HCT116 (cell line): ENCODE measurements at regions not wholly inside any gene's neighbourhood (a gene's known extent, or its start where the extent isn't known, plus 50 kb on each side); places are given as distances from the start of the nearest gene placed in this dataset.
"Not testable (repeated sequence)": the region's sequence is repeated elsewhere in the genome, so short reads cannot be mapped to it uniquely, and the experiment has no call there.

ENCODE experiments used
- ATAC-seq: fragments of 200-7000 bp; cut with Tn5 transposase; 2 replicates; pipeline ENCODE4 v1.9.1; 2020; ENCODE audit warnings: mild to moderate bottlenecking, moderate library complexity
- BruUV-seq: library from RNA; stranded (reverse); fragments of 400-500 nt; replicated peaks from 2 replicates; lab custom pipeline; 2021; lab: Mats Ljungman, UMichigan
- CTCF ChIA-PET: fragments of 300-600 bp; sonication (Branson Sonifier 250); formaldehyde crosslinking; loops from one replicate; lab custom pipeline; 2021; ENCODE audit warnings: antibody characterized with exemption; lab: Charles Lee
- POLR2A ChIA-PET: fragments of 300-600, 350-600 bp; sonication (Branson Sonifier 250); formaldehyde crosslinking; loops from one replicate; lab custom pipeline; 2021; ENCODE audit warnings: antibody characterized with exemption; lab: Charles Lee
- RAD21 ChIA-PET, 2 experiments: fragments of 300-600 bp; sonication (Branson Sonifier 250); formaldehyde crosslinking; loops; one replicate each; lab custom pipeline; 2023; ENCODE audit warnings: low total read pairs in 2 of 2; ENCODE audit not compliant: uncharacterized antibody in 2 of 2, unreplicated experiment in 2 of 2, low non-redundant PET in 1 of 2; lab: Charles Lee
- DNase-seq: peaks from one replicate; pipeline ENCODE4 v3.0.0-alpha.2; 2010; ENCODE audit warnings: low read depth, low spot score
- H2AFZ ChIP-seq: fragments of 200-600 bp; shearing (Covaris generic), sonication (generic); 2 replicates; pipeline ENCODE4 v1.6.1; 2017; ENCODE audit warnings: low read depth, mixed run types, mixed read lengths, antibody characterized with exemption, low read length; ENCODE audit not compliant: poor library complexity, severe bottlenecking
- H3K27ac ChIP-seq: 2 replicates; pipeline ENCODE4 v1.5.1; 2012; ENCODE audit warnings: low read depth, low read length
- H3K27me3 ChIP-seq: fragments of 200-600 bp; sonication (generic); 2 replicates; pipeline ENCODE4 v1.6.1; 2016; ENCODE audit warnings: mixed run types, low read length, mixed read lengths; ENCODE audit not compliant: insufficient read depth
- H3K36me3 ChIP-seq, 2 experiments: fragments of 200-500 bp in 1 of 2; fragments of 200-600 bp in 1 of 2; sonication (Bioruptor generic) in 1 of 2; sonication (generic) in 1 of 2; 2 replicates each; pipeline versions ENCODE4 v1.5.1 to v1.6.1; 2014 to 2016; ENCODE audit warnings: low read length in 2 of 2, inconsistent platforms in 1 of 2, mixed read lengths in 1 of 2, mixed run types in 1 of 2; ENCODE audit not compliant: insufficient read depth in 2 of 2, control insufficient read depth in 1 of 2
- H3K4me1 ChIP-seq, 2 experiments: fragments of 200-600 bp in 1 of 2; sonication (generic) in 1 of 2; 2 replicates each; pipeline versions ENCODE4 v1.5.1 to v1.6.1; 2012 to 2017; ENCODE audit warnings: low read length in 2 of 2, inconsistent platforms in 1 of 2, mild to moderate bottlenecking in 1 of 2, mixed read lengths in 1 of 2, mixed run types in 1 of 2, moderate library complexity in 1 of 2; ENCODE audit not compliant: insufficient read depth in 2 of 2, control insufficient read depth in 1 of 2
- H3K4me2 ChIP-seq: fragments of 200-600 bp; sonication (generic); 2 replicates; pipeline ENCODE4 v1.6.1; 2017; ENCODE audit warnings: mixed run types, low read length, mixed read lengths
- H3K4me3 ChIP-seq, 2 experiments: fragments of 200-600 bp in 1 of 2; sonication (generic) in 1 of 2; replicated peaks in 1 of 2; 2 replicates each; pipeline ENCODE4 v1.5.1; 2011 to 2016; ENCODE audit warnings: low read length in 2 of 2, control low read depth in 1 of 2, low read depth in 1 of 2, mild to moderate bottlenecking in 1 of 2, mixed read lengths in 1 of 2, mixed run types in 1 of 2
- H3K79me2 ChIP-seq: fragments of 200-600 bp; sonication (generic); 2 replicates; pipeline ENCODE4 v1.6.1; 2017; ENCODE audit warnings: mild to moderate bottlenecking, mixed run types, low read length, moderate library complexity, mixed read lengths; ENCODE audit not compliant: insufficient read depth
- H3K9ac ChIP-seq: fragments of 200-600 bp; sonication (generic); 2 replicates; pipeline ENCODE4 v1.6.1; 2016; ENCODE audit warnings: low read length, mixed read lengths
- H3K9me2 ChIP-seq: fragments of 200-600 bp; sonication (generic), shearing (Covaris generic); 2 replicates; pipeline ENCODE4 v1.6.1; 2017; ENCODE audit warnings: mixed run types, mild to moderate bottlenecking, moderate library complexity; ENCODE audit not compliant: insufficient read depth
- H3K9me3 ChIP-seq, 2 experiments: fragments of 200-500 bp in 1 of 2; fragments of 200-600 bp in 1 of 2; sonication (Bioruptor generic) in 1 of 2; sonication (generic) in 1 of 2; 2 replicates each; pipeline ENCODE4 v1.6.1; 2014 to 2017; ENCODE audit warnings: low read length in 2 of 2, mixed read lengths in 2 of 2, inconsistent platforms in 1 of 2, low read depth in 1 of 2, mild to moderate bottlenecking in 1 of 2, mixed run types in 1 of 2, moderate library complexity in 1 of 2; ENCODE audit not compliant: control insufficient read depth in 1 of 2, insufficient read depth in 1 of 2
- H4K20me1 ChIP-seq: fragments of 200-600 bp; sonication (generic), shearing (Covaris generic); 2 replicates; pipeline ENCODE4 v1.6.1; 2017; ENCODE audit warnings: mixed run types, mild to moderate bottlenecking, moderate library complexity; ENCODE audit not compliant: insufficient read depth
- ELF1 ChIP-seq: IDR thresholded peaks from 2 replicates; pipeline ENCODE4 v1.6.1; 2012; ENCODE audit warnings: low read depth, borderline replicate concordance
- EZH2 ChIP-seq: fragments of 200-600 bp; sonication (generic); IDR thresholded peaks from 2 replicates; pipeline ENCODE4 v1.6.1; 2017; ENCODE audit warnings: antibody characterized with exemption, mixed run types
- JUND ChIP-seq: IDR thresholded peaks from 2 replicates; pipeline ENCODE4 v1.6.1; 2012
- REST ChIP-seq: IDR thresholded peaks from 2 replicates; pipeline ENCODE4 v1.6.1; 2012; ENCODE audit warnings: low read depth
- SRF ChIP-seq: IDR thresholded peaks from 2 replicates; pipeline ENCODE4 v1.6.1; 2012; ENCODE audit warnings: low read depth
- ZFX ChIP-seq: fragments of 450-650 bp; IDR thresholded peaks from 2 replicates; pipeline ENCODE4 v1.6.1; 2017
- intact Hi-C: fragments of 100-400 bp; cut with micrococcal nuclease; formaldehyde crosslinking; loops from 2 replicates; pipeline ENCODE4 v1.10.0; 2022

GRCh38 chr4:67320645-67321044 lies 224.7 kb downstream of the CENPC start (continued):
- TF ChIP-seq REST (no peak), JUND (no peak), SRF (no peak), ZFX (no peak), EZH2 (no peak), ELF1 (no peak)
- TF ChIP-seq, all 23 proteins: peak for 0

GRCh38 chr4:67319607-67320006 lies 225.7 kb downstream of the CENPC start:
- intact Hi-C loops, H3K9me2 ChIP-seq, ATAC-seq, H3K4me3 ChIP-seq, H4K20me1 ChIP-seq, CTCF ChIA-PET, H3K9ac ChIP-seq, H3K4me1 ChIP-seq, H2AFZ ChIP-seq, RAD21 ChIA-PET, H3K79me2 ChIP-seq, BruUV-seq, DNase-seq, H3K27me3 ChIP-seq, H3K4me2 ChIP-seq, H3K27ac ChIP-seq, POLR2A ChIA-PET, H3K36me3 ChIP-seq, H3K9me3 ChIP-seq: not testable (repeated sequence)

GRCh38 chr4:67300497-67301185 lies 244.7 kb downstream of the CENPC start:
- ATAC-seq, CTCF ChIA-PET: not testable (repeated sequence)

More at GRCh38 chr4:67300497-67301185, 244.7 kb downstream of the CENPC start:
- H3K4me3 ChIP-seq, BruUV-seq, H3K4me1 ChIP-seq, H3K27me3 ChIP-seq, H3K79me2 ChIP-seq, H3K9me2 ChIP-seq, POLR2A ChIA-PET, H3K9me3 ChIP-seq, H3K4me2 ChIP-seq, H2AFZ ChIP-seq, DNase-seq, H4K20me1 ChIP-seq, RAD21 ChIA-PET, H3K9ac ChIP-seq, intact Hi-C loops, H3K36me3 ChIP-seq, H3K27ac ChIP-seq: not testable (repeated sequence)
